ENCODE measurements at regions not wholly inside any gene's neighbourhood (a gene's known extent, or its start where the extent isn't known, plus 50 kb on each side); places are given as distances from the start of the nearest gene placed in this dataset.
"Not testable (repeated sequence)": the region's sequence is repeated elsewhere in the genome, so short reads cannot be mapped to it uniquely, and the experiment has no call there.

DNA sequence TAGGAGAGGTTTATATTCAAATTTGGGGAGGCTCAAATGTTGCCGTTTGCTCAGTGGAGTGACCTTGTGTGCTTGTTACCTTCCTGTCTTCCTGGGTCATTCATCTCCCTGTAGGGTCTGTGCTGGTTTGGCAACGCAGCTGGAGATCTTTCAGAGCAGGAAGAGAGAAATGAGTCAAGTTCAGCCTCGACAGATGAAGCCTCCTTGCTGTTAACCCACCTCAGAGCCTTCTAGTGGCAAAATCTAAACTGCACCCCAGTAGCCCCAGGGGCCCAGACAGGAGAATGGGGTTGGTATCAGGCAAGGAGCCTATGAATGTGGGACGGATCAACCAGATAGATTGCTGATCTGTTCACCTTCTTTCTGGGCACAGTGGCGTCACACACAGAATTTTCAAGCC lies 999.3 kb downstream of the VRK1 start:
- no peak for DNase-seq (ENCODE audit: low spot score)

DNA sequence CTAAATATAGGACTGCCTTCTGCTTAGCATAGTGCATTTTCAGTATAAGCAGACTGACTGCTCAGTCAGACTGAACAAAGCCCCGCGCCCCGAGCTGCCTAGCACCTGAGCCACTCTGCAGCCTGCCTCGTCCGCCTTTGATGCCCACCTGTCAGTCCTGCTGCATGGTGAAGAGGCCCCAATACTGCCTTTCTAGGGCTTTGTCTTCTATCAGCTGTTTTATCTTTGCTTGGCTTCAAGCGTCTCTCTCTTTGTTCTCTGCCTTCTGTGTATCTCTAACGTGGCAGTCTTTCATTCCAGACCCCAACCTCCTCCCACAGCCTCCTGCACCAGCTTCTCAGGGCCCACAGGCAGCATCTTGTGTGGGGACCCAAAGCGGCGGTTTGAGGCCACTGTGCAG lies 1001.0 kb downstream of the VRK1 start:
- no peak for DNase-seq (ENCODE audit: low spot score)

DNA sequence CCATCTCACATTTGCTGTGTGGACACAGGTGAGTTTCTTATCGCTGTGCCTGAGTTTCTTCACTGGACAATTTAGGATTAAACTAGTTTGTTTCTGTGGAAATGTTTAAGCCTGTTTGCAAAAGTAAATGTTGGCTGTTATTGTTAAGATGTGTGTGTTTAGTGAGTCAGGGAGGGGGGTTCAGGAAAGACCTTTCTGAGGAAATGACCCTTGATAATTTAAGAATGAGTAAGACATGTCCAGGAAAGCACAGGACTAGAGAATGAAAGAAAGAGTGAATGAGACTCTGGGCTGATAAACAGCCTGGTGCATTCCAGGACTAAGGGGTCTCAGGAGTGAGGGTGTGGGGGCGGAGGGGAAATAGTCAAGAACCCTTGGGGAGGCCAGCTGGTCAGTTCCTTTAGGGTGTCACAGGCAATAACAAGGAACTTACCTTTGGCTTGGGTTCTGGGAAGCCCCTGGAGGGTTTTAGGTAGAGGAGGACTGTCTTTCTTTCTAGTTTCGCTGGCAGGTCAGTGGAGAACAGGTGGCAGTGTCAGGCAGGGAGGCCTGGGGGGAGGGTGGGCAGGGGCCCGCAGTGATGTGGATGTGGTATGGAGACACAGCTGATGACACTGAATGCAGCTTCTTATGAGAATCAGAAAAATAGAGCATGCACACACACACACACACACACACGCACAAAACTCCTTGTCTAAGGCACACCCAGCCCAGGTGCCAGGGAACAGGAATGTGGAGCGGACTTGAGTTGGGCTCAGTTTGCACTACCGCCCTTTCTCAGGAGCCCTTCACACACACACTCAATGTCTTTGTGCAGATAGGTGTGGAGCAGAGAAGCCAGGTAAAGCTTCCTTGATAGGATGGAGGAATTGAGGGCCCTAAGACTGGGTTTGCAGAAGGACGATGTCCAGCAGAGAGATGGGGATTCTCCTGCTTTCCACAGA lies 1005.5 kb downstream of the VRK1 start:
- DNase-seq (ENCODE audit: low spot score) = no peak

DNA sequence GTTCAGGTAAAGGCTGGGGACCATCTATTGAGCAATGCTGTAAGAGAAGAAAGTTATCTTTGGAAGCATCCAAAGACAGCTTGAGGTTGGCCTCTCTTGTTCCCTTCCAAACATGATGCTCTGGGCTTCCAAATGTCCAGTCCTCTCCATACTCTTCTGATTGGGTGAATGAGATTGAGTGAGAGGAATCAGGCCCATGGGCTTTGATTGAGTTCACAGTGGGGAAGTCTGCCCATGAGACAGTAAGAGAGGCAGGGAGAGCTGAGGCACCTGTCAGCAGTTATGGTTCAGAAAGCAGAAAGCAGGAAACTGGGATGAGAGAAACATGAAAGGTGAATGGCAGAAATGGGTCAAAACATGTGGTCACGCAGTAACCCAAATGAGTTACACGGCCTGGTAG lies 1006.9 kb downstream of the VRK1 start:
- no peak for DNase-seq (ENCODE audit: low spot score)

DNA sequence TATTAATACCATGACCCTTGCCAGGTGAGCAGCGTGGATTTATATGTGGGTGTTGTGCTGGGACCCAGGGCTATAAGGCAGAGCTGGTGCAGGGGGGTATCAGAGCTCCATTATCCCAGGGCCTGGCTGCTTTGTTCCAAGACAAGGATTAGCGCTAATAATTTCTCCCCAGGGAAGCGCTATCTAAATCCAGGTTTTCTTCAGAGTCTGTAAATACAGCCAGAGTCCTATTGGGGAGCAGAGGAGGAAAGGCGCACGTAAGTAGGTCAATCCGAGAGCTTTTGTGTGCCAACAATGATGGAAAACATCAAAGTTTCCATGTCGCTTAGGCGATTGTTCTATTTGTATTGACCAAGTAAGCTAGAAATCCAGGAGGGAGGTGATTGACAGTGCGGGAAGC lies 1009.7 kb downstream of the VRK1 start:
- no peak for DNase-seq (ENCODE audit: low spot score)

DNA sequence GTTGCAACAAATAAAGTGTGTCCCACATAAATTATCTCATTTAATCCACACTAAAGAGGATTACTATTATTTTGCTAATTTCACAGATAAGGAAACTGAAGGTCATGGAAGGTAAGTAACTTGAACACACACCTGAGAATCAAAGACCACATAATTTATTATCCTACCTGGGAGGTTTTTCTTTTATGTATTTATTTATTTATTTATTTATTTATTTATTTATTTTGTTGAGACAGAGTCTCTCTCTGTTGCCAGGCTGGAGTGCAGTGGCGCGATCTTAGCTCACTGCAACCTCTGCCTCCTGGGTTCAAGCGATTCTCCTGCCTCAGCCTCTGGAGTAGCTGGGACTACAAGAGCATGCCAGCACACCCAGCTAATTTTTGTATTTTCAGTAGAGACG lies 1011.4 kb downstream of the VRK1 start:
- not testable (repeated sequence) for DNase-seq (ENCODE audit: low spot score)

DNA sequence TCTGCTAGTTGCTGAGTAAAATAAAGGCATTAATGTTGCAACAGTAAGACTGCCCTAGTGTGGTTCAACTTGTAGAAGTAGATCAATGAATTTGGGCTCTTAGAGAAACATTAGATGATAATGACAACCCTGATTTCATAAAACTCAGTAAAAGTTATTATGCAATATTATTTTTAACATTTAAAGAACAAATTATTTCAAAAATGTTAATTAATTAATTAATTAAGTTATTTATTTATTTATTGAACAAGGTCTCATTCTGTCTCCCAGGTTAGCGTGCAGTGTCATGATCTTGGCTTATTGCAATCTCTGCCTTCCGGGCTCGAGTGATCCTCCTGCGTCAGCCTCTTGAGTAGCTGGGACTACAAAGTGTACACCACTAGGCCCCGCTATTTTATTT lies 1016.4 kb downstream of the VRK1 start:
- no peak for DNase-seq (ENCODE audit: low spot score)

DNA sequence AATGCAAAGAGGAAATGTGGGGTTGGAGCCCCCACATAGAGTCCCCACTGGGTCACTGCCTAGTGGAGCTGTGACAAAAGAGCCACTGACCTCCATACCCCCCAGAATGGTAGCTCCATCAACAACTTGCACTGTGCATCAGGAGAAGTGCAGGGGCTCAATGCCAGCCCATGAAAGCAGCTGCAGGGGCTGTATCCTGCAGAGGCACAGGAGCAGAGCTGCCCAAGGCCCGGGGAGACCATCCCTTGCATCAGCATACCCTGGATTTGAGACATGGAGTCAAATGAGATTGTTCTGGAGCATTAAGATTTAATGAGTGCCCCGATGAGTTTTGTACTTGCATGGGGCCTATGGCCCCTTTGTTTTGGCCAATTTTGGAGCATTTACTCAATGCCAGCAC lies 1023.6 kb downstream of the VRK1 start:
- no peak for DNase-seq (ENCODE audit: low spot score)

DNA sequence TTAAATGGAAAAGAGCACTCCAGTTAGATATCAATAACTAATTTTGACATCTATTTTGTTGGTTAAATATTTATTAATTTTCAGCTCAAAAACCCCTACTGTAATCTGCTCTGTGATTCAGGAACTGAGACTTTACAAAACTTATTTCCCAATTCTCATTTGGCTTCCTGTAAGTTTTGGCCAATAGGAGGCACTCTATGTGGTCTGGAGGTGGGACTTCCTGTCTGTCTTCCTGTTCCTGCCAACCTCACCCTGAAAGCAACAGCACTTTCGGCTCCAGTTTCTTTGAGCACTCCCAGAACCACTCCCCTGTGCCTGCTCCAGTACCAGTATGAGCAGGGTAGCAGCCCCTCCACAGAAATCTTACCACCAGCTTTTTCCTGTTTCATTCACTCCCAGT lies 1027.0 kb downstream of the VRK1 start:
- no peak for DNase-seq (ENCODE audit: low spot score)

DNA sequence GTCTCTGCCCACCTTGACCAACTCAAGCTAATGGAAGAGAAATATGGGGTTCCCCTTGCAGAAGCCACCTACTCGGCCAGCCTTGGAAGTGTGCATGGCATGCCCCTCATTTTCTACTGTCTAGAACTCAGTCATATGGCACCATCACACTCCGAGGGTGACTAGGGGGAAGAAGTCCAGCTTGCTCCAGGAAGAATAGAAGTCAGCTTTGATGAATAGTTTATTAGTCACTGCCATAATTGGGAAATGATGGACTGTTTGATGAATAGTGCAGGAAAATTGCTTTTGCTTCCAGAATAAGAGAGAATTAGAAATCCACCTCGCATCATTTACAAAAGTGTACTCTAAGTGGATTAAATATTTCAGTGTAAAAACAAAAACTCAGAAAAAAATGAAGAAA lies 1030.6 kb downstream of the VRK1 start:
- no peak for DNase-seq (ENCODE audit: low spot score)

DNA sequence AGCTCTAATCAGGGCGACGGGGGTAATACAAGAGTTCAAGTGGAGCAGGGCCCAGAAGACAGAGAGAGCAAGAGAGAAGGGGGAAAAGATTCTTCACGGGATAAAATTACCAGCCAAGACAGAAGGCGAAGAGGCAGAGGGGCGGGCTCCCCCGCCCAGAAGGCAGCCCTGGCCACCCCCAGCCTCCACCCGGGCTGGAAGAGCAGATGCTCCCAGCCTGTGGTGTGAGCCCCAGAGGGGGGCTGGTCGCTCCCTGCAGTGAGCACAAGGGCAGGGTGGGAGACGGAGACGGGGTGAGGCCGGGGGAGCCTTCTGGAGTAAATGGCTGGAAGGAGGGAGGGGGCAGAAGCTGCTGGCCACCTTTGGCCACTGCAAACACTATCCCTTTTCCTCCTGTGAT lies 1035.6 kb downstream of the VRK1 start:
- no peak for DNase-seq (ENCODE audit: low spot score)

DNA sequence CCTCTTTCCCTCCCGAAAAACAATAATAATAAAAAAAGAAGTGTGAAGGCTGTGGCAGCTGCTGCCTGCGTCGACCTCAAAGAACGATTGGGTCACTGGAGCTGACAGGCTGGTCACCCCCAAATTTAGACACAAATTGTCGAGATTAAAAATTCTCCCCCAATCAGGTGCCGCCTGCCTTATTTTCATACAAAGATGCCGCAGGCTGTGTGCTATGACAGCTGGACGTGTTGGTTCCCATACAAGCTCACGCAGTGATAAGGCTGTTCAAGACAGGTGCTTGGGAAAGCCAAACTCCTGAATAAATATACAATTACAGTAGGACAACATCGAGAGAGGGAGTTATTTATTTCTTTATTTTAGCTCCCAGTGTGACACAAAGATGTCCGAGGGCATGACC lies 1041.8 kb downstream of the VRK1 start:
- DNase-seq (ENCODE audit: low spot score) = no peak

DNA sequence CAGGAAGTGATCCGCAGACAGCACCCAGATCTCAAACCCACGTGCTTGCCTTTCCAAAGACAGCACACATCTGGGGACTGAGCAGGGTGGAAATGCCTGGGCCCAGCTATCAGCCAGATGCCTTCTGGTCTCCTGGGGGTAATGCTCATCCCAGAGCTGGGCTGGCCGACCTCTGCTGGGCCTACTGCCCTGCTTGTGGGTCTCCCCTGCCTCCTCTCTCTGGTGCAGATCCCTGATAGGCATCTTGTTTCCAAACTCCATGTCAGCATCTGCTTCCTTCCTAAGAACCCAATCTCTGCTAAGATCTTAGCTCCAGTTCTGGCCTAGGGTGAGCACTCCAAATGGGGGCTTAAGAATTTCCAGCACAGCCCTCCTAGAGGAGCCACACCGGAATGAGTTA lies 1043.0 kb downstream of the VRK1 start:
- DNase-seq (ENCODE audit: low spot score) = no peak

DNA sequence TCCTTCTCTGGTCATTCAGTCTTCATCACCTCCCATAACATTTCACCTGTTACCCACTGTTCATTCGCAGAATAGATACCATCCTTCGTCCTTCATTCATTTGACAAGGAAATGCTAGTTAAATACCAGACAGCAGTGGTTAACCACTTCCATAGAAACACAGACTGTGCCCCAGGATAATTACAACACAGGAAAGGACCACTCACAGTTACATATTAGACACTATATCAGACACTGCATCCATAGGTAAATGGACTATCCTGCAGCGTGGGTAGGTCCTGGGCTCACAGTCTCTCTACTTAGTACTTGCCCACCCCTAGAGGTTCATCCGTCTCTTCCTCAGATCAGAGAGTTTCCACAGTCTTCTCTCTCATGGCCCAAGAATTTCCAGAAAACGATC lies 1044.6 kb downstream of the VRK1 start:
- no peak for DNase-seq (ENCODE audit: low spot score)

DNA sequence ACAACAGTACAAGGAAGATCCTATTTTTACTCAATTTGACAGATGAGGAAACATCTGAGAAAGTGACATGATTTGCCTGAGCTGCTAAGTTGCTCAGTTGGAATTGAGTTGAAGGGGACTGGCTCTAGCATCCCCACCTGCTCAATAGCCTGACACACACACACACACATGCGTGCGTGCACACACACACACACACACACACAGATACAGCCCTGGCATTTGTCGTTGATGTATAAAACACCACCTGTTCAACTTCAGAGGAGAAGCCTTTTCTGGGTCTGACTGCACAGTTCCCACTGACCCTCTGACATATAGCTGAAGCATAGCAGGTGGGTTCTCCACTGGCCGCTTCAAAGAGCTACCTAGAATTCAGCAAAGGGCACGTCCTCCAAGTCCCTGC lies 1045.9 kb downstream of the VRK1 start:
- DNase-seq (ENCODE audit: low spot score) = no peak

DNA sequence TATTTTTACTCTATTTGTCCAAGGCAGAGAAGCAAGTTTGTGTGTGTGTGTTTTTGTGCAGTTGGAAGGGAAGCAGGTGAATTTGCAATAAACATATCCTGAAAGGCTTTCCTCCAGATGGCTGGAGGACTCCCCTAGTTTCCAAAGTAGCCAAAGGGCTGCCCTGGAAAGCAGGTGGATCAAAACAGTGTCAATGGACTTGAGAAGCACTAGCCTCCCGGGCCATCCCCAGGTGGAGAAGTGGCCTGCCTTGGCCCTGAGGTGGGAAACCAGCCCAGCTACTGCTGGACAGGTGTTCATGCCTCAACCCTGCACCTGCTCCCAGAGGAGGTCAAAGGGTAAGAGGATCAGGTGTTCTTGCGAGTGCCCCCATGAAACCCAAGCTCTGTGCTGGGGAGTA lies 1046.9 kb downstream of the VRK1 start:
- DNase-seq (ENCODE audit: low spot score) = no peak

DNA sequence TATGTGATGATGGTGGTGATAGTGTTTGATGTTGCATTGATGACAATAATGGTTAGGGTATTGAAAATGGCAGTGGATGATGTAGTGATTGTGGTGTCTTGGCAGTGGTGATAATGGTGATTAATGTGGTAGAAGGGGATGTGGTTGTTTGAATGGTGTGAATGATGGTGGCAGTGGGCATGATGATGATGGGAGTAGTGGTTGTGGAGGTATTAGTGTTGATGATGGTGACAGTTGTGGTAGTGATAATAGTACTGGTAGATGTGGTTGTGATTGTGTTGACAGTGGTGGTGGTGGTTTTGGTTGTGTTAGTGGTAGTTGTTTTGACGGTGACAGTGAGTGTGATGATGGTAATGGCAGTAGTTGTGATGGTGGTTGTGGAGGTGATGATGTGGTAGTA lies 1049.0 kb downstream of the VRK1 start:
- no peak for DNase-seq (ENCODE audit: low spot score)

DNA sequence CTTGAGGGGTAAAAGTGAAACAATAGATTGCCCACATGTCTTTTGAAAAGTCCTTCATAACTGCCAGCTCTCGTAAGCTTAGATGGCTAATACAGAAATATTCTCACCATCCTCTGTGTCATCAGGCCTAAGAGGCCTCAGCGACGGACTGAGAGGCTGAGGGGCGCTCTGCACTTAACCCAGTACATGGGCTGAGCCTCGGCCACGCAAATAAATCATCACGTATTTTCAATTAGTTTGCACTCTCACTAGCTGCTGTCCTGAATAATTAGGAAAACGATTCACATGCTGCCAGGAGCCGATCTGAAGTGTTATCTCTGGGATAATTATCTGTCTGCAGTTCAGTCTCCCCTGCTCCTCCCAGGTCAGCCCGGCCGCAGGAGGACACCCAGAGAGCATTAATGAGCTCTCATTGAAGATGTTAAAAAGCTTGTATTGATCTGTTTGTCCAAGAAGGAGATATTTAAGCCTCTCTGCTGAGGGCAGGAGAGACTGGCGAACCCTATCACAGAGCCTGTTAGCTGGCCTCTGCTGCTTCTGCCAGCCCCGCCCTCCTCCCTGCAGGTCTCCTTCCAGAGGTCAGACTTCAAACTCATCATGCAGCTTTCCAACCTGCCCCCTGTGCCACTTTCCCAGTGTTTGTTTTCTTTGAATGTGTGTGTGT lies 1051.3 kb downstream of the VRK1 start:
- no peak for DNase-seq (ENCODE audit: low spot score)

DNA sequence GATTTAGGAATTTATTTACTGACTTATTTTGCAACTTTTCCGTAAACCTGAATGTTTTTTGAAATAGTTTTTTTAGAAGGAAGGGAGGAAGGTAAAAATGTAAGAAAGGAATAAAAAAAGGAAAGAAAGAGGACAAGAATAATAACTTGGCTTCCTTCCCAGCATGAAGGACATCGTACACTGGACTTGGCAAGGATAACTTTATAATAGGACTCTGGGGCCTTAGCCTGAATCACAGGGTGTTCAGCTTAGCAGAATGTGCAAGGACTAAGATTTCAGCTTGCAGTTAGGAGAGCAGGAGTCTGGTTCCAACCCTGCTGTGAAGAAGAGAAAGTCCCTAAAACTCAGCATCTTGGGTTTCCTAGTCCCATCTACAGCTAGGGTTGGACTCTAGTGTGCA lies 1053.3 kb downstream of the VRK1 start:
- DNase-seq (ENCODE audit: low spot score) = no peak

DNA sequence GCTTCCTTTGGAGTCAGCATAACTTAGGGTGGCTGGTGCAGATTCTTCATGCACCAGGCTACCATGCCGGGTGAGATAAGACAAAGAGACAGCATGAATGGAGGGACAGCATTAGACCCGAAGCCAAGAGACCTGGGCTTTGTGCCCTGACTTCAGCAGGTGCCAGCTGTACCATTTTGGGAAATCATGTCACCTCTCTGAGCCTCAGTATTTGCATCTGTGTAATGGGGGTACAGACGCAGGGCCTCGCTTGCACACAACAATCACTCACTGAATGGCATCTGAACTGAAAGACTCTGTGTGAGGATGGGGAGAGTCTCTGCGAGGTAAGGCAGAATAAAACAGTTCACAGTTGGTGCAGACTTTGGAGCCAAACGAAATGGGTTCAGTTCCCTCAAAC lies 1053.7 kb downstream of the VRK1 start:
- no peak for DNase-seq (ENCODE audit: low spot score)

DNA sequence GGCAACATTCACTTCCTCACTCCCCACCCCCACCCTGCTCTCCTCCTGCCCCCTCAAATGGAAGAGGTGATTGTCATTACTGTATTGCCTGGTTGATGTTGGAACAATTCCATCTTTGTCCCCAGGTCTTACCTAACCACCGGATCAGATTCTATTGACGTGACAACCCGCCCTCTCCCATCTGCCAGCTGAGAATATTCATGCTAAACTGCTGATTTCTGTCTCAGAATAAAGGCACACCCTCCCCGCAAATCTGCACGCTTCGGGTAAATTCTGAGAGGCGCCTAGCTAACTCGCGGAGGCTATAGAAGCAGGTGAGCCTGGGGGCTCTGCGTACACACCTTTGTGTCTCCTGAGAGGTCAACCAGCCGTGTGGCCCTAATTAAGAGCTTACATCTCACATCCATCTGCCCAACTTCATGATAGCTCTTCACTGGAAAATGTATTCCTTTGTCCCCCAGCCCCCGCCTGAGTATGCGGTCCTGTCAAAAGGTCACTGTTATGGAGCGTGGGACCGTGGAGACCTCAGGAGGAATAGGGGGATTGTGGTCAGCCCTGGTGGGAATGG lies 1054.3 kb downstream of the VRK1 start:
- DNase-seq (ENCODE audit: low spot score) = no peak

DNA sequence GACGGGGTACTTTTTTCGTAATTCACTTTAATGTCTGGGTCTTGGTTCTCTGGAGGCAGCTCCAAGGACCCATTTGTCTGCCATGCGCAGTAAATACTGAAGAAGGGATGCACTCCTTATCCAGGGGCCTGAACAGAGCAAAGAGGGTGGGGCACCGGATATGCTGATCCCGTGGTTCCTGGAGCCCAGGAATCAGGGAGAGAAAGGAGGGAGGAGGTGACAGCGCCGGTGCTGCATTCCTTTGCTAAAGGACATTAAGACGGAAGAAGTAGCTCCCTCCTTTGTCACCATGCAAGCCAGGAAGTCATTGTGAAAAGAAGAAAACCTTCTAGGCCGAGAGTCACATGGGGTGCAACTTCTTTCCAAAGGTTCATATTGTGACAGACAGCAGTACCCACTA lies 1057.7 kb downstream of the VRK1 start:
- no peak for DNase-seq (ENCODE audit: low spot score)

DNA sequence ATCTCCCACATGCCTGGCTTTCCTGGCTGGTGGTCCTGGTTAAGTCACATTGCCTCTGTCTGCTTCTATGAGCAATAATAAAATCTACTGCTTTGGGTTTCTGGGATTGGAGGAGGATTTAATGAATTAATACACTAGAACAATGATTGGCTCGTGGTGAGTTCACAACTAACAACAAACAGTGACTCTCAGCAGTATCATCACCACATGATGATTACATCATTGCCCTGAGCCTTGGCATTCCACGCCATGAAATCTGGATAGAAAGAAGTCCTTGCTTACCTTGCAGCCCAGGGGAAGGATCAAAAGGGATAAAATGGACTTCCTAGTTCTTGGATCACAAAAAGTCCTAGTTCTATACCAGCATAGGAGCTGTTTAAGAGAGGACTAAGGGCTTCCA lies 1069.0 kb downstream of the VRK1 start:
- no peak for DNase-seq (ENCODE audit: low spot score)
